T-cell (primary cell): ENCODE measurements at regions not wholly inside any gene's neighbourhood (a gene's known extent, or its start where the extent isn't known, plus 50 kb on each side); places are given as distances from the start of the nearest gene placed in this dataset.
"Not testable (repeated sequence)": the region's sequence is repeated elsewhere in the genome, so short reads cannot be mapped to it uniquely, and the experiment has no call there.

ENCODE experiments used
- ATAC-seq, 4 experiments: fragments of 200-7000 bp in 3 of 4; fragments of 150-1000 bp in 1 of 4; cut with Tn5 transposase; replicated peaks in 1 of 4; 1 replicate in 3 of 4; 2 replicates in 1 of 4; pipeline ENCODE4 v1.10.0; 2021; ENCODE audit warnings: moderate library complexity in 3 of 4, mild to moderate bottlenecking in 2 of 4, moderate number of reproducible peaks in 1 of 4
- CTCF ChIA-PET, 2 donors: fragments of 300-600 bp; sonication (Branson Sonifier 250); formaldehyde crosslinking; loops; one replicate each; lab custom pipeline; 2022; ENCODE audit warnings: antibody characterized with exemption in 2 of 2; lab: Charles Lee
- POLR2A ChIA-PET, 2 donors: fragments of 300-600 bp; sonication (Branson Sonifier 250); formaldehyde crosslinking; loops; one replicate each; lab custom pipeline; 2022; ENCODE audit warnings: antibody characterized with exemption in 2 of 2; lab: Charles Lee
- DNase-seq, 35 experiments: peaks; one replicate each; pipeline versions ENCODE4 v3.0.0 to v3.0.0-alpha.2; 2013 to 2023
- H3K27ac ChIP-seq: one replicate; pipeline ENCODE4 v1.5.1; 2013; ENCODE audit warnings: low read length
- H3K27me3 ChIP-seq, 2 experiments: replicated peaks in 1 of 2; 1 replicate in 1 of 2; 2 replicates in 1 of 2; pipeline versions ENCODE4 v1.6.1 to v1.7.0; 2013; ENCODE audit warnings: low read length in 1 of 2, mixed read lengths in 1 of 2; ENCODE audit not compliant: control insufficient read depth in 2 of 2, insufficient read depth in 2 of 2; ENCODE audit errors: extremely low read depth in 1 of 2
- H3K36me3 ChIP-seq, 2 donors: 1 replicate in 1 of 2; 2 replicates in 1 of 2; pipeline versions ENCODE4 v1.6.1 to v1.7.0; 2013; ENCODE audit warnings: low read length in 1 of 2; ENCODE audit not compliant: control insufficient read depth in 2 of 2, insufficient read depth in 1 of 2; ENCODE audit errors: extremely low read depth in 1 of 2
- H3K4me1 ChIP-seq, 2 experiments: 1 replicate in 1 of 2; 2 replicates in 1 of 2; pipeline versions ENCODE4 v1.6.1 to v1.7.0; 2013; ENCODE audit warnings: low read length in 2 of 2, mixed read lengths in 1 of 2; ENCODE audit not compliant: insufficient read depth in 2 of 2, control insufficient read depth in 1 of 2; ENCODE audit errors: extremely low read depth in 1 of 2
- H3K4me3 ChIP-seq, 2 donors: 1 replicate in 1 of 2; 2 replicates in 1 of 2; pipeline versions ENCODE4 v1.5.1 to v1.7.0; 2013; ENCODE audit warnings: mild to moderate bottlenecking in 2 of 2, low read length in 1 of 2, moderate library complexity in 1 of 2; ENCODE audit not compliant: control insufficient read depth in 1 of 2; ENCODE audit errors: extremely low read depth in 1 of 2
- H3K9me3 ChIP-seq: 2 replicates; pipeline ENCODE4 v1.7.0; 2013
- H3K27ac Mint-ChIP-seq, 2 donors: one replicate each; pipeline ENCODE4 v1.8.0; 2020 to 2021; ENCODE audit warnings: mild to moderate bottlenecking in 2 of 2, mixed read lengths in 2 of 2
- H3K27me3 Mint-ChIP-seq, 2 donors: one replicate each; pipeline ENCODE4 v1.8.0; 2021 to 2022; ENCODE audit warnings: mixed read lengths in 2 of 2
- H3K36me3 Mint-ChIP-seq: one replicate; pipeline ENCODE4 v1.8.0; 2021; ENCODE audit warnings: mixed read lengths
- H3K4me1 Mint-ChIP-seq, 3 donors: one replicate each; pipeline ENCODE4 v1.8.0; 2020 to 2022; ENCODE audit warnings: mixed read lengths in 3 of 3, mild to moderate bottlenecking in 1 of 3
- H3K4me3 Mint-ChIP-seq, 3 donors: one replicate each; pipeline ENCODE4 v1.8.0; 2020 to 2022; ENCODE audit warnings: mild to moderate bottlenecking in 3 of 3, mixed read lengths in 3 of 3, moderate library complexity in 3 of 3
- H3K9me3 Mint-ChIP-seq, 3 donors: one replicate each; pipeline ENCODE4 v1.8.0; 2020 to 2022; ENCODE audit warnings: mixed read lengths in 3 of 3
- WGBS: methylation state at CpG from one replicate; pipeline ENCODE4 v1.1.5; 2013; ENCODE audit warnings: missing lambda C conversion rate; ENCODE audit not compliant: insufficient coverage; 5-methylcytosine and 5-hydroxymethylcytosine counted together

DNA sequence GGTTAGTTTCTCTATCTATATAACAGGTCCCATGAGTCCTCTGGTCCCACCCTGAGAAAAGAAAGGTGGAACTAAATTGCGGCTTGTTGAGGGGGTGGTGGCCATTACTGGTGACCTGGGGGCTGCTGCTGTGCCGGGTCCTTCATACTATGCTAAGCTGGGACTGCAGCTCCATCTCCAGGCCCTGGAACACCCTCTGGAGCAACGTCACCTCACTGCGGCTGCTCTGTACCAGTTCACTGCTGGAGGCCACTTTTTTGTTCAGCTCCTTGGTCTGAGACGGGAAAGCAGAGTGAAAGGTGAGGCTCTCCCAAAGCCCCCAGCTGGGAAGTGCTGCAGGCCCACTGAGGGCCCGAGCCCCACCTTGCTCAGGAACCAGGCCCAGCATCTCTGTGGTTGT lies 140.7 kb downstream of the CCDC144A start:
- CTCF ChIA-PET, POLR2A ChIA-PET, H3K4me3 ChIP-seq, H3K4me1 Mint-ChIP-seq, H3K27me3 ChIP-seq, H3K4me1 ChIP-seq, ATAC-seq, DNase-seq, H3K36me3 Mint-ChIP-seq, H3K27me3 Mint-ChIP-seq, H3K9me3 Mint-ChIP-seq, H3K36me3 ChIP-seq, H3K27ac ChIP-seq, H3K4me3 Mint-ChIP-seq, H3K9me3 ChIP-seq, H3K27ac Mint-ChIP-seq: not testable (repeated sequence)
- WGBS = 84% methylated on average over 3 of the region's 6 CpGs

DNA sequence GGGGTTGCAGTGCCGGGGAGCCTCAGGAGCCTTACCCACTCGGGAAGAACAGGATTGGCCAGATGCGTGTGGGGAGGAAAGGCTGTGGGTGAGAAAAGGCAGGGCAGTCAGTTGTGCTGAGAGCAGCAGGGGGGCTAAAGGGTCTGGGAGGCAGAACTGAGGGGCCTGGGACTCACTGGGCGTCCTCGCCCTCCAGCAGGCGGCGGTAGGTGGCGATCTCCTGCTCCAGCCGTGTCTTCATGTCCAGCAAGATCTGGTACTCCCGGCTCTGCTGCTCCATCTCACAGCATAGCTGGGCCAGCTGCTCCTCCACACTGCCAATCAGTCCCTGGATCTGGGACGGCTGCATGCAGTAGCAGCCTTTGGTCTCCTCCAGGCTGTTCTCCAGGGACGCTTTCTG lies 140.2 kb downstream of the CCDC144A start:
- H3K4me3 Mint-ChIP-seq, H3K27ac ChIP-seq, H3K4me3 ChIP-seq, H3K36me3 ChIP-seq, H3K36me3 Mint-ChIP-seq, H3K27me3 Mint-ChIP-seq, H3K27ac Mint-ChIP-seq, CTCF ChIA-PET, DNase-seq, H3K9me3 Mint-ChIP-seq, H3K4me1 Mint-ChIP-seq, H3K9me3 ChIP-seq, H3K4me1 ChIP-seq, POLR2A ChIA-PET, H3K27me3 ChIP-seq: not testable (repeated sequence)
- ATAC-seq = peak in 1 of 4 experiments; percentile 20
- WGBS = no CpG with 5 or more reads among the region's 12 CpGs
